AML-193 (cell line): ENCODE measurements at regions not wholly inside any gene's neighbourhood (a gene's known extent, or its start where the extent isn't known, plus 50 kb on each side); places are given as distances from the start of the nearest gene placed in this dataset.

Experiments
- DNase-seq, 2 experiments: peaks; one replicate each; lab custom pipeline; 2025; lab: John Stamatoyannopoulos, UW

DNA sequence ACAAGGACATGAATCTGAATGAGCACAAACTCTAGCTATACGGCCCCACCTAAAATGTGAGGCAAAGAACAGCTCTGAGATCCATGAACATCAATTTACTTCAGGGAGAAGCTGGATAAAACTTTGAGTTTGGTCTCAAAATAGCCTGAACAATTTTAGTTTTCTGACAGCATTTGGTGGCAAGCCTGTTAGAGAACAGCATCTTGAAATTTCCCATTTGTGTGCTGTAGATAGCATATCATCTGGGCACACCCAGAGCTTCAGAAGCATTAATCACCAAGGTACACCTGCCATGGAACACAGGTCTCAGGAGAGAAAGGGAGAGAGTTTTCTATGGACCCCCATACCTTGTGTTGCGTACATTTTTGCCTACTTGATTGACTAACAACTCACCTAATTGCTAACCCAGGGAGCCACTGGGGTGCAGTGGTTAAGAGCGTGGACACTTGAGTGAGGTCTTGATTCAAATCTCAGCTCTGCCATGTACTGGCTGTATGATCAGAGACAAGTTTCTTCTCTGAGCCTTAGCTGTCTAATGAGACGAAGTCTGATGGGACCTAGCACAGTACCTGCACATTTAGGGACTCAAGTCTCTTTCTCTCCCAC lies 264.9 kb downstream of the PIK3R1 start:
- no peak for DNase-seq

DNA sequence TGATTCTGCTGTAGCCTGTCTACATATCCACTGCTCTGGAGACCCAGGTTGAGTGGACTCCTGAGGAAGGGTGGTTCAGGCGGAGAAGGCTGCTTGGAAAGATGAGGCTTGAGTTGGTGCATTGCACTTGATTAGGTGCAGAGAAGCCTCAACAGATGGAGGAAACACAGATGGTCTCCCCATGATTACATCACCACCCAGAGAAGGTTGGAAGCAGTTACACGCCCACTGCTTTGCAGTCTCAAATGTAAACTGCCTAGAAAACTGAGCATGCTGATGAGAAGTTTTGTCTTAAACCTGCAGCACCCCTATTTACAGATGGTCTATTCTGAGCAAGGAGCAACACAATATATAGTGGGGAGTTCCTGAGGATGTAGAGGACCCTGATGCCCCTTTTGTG lies 266.6 kb downstream of the PIK3R1 start:
- no peak for DNase-seq

DNA sequence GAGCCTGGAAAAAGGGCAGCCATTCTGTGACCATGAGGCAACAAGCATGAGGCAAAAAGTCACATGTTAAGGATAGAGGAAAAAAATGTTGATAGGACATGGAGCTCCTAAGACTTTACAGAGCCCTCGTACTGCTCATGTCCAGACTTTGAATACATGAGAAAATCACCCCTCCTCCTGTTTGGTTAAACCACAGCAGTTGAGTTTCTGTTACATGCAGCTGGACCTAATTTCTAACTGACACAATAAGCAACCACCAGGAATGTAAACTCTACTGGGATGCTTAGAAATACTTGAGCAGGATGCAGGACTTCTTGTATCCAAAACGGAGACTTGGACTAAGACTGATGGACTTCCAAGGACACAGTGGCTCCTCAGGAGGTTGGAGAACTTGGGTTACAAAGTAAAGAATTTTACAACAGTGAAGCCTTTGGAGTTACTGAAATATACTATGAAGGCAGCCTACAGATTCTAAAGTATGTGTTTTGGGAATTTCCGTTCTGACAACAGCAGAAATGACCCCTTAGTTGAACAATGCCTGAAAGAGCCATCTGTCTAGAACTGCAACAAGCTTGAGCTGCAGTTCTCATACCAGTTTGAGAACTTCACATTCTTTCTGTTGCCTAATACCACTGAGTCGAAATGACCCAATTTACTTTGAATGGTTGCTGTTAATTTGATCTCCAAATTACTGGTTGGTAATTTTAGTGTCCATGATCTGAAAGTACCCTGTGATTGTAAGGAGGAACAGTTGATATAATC lies 268.9 kb downstream of the PIK3R1 start:
- no peak for DNase-seq

DNA sequence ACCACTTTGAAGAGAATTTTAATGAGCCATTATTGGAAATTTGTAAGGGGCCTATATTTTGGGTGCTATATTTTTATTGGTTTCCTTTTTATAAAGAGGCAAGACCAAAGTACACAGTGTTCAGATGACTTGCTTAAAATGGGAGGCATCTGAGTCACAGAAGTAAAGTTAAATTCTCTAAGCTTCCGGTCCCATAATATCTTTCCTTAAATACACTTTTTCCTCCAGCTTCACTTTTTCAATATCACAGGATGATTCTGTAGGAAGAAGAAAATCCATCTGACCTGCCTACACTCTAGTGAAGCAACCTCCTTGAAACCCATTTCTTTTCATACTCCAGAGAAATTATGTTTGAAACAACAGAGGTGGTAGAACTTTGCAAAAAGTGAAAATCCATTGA lies 274.0 kb downstream of the PIK3R1 start:
- no peak for DNase-seq

DNA sequence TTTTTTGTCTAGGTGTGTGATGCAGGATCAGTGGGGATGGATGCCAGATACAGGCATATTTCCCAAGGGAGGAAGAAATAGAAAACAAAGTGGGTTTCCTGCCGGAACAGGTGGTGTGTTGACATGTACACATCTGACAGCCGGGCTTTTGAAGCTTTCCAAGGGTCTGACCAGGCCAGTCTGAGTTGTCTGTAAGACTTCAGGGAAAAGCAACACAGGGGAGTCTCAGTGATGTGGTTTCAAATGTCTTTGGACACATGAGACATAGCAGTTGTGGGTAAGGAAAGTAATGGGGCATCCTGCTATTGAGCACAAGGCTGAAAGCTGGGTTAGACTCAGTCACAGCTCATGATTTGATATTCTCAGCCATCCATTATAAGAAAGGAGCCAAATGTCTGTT lies 274.9 kb downstream of the PIK3R1 start:
- no peak for DNase-seq

DNA sequence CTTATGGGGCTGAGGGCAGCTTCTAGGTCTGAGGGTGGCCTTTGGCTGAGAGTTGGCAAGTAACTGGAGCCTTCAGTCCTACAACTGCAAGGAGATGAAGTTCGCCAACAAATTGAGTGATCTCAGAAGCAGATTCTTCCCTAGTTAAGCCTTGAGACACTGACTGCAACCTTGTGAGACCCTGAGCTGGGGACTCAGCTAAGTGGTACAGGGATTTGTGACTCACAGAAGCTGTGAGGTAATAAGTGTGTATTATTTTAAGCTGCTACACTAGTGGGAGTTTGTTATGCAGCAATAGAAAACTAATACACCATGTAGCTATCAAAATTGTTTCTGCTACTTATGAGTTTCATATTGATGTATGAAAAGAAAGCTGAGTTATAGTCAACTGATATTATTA lies 279.2 kb downstream of the PIK3R1 start:
- no peak for DNase-seq

DNA sequence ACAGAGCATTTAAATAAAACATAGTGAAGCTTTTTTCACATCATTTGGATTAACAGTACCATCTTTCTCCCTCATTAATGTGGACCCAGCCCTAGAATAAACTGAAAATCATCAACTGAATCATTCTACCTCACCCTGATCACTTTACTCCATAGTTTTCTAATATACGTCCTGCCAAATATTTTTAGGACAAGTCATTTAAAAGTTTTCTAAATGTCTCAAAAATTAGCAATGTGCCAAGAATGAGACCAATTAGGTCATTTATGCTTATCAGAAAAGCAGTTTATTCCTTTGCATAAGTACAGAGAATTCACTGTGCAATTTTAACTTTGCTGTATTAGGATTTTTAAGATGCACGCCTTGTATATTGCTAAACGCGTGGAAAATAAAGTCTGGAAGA lies 284.4 kb downstream of the PIK3R1 start:
- DNase-seq: no peak

DNA sequence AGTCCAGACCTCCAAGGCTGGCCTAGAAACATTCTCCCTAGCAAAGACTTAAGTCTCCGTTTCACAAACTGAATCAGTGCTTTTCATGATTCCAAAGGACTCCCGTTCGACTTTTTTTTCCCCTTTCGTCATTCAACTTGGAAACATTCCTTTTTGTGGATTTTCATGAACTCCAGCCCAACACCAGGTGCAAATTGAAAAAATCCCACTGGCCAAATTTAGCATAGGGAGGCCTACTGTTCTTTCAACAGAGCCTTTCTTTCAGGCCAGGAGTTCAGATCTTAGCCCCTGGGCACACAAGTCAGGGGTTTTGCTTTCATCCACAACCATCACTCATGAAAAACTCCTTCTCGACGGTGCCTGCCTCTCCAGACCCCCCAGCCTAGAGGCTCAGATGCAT lies 285.3 kb downstream of the PIK3R1 start:
- no peak for DNase-seq

DNA sequence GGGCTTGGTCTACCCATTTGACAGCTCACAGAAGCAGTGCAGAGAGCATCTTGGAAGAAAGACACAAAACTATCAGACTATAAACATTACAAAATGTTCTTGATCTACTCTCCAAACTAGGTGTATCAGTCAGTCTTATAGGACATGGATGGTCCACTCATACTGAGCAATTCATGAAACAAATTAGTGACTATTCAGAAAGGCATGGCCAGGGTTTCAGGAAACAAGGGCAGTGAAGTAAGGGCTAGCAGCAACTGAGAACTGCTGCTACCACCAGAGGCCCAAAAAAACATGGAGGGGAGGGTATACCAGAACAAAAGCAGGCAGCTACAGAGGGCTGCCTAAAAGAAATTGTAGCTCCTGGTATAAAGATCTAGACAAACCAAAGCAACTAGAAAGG lies 287.0 kb downstream of the PIK3R1 start:
- DNase-seq: no peak

DNA sequence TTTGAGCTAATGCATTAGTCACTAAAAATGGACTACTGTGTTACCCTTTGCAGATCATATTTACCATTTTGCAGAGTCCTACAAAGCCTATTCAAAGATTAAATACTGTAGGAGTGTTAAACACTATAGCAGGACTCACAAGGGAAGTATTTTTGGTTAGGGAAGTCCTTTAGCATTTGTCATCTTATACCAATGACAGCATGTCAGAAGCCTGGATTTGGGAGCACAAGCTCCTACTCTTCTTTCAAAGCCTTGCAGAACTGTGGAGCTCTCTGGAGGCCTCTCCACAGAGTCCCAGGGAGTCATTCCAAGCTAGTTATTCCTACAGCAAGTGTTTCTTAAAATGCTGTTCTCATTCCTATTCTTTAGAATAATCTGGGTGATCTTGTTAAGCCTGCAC lies 288.8 kb downstream of the PIK3R1 start:
- DNase-seq: no peak

DNA sequence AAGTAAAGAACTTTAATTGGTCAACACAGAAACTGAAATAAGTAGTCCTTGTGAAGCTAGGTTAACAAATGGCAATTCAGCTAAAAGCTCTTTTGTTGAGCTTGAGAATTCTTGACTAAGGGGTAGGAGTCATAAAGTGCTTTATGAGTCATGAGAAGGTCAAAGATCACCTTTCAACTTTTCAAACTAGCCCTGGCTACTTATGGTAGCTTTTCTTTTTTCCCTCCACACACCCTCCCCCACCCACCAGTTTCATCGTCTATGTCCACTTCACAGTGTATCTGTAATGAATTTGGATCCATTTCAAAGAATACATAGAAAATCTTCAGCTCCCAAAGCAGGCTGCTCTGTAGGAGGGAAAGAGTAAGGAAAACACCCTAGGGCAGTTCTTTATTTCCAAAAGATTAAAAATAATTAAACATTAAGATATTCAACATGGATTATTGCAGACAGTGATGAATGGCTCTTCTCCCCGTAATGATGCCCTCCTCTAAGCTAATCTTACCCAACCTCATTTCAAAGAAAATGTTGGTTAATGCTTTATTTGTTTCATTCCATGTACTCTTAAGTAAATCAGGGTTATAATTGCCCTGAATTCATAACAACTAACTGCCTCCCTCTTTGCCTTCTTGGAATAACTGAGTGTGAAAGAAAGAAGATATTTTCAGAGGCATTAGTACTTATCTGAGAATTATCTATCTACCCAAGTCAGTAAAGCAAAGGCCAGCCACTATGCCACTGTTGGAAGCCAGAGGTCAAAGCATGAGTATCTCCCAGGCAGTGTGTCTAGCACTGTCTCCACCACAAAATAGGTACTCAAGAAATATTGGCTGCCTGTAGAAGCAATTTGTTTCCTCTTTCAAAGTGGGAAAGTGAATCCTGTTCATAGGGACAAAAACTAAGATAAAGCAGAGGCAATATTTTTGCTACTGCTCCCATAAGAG lies 290.6 kb downstream of the PIK3R1 start:
- no peak for DNase-seq

DNA sequence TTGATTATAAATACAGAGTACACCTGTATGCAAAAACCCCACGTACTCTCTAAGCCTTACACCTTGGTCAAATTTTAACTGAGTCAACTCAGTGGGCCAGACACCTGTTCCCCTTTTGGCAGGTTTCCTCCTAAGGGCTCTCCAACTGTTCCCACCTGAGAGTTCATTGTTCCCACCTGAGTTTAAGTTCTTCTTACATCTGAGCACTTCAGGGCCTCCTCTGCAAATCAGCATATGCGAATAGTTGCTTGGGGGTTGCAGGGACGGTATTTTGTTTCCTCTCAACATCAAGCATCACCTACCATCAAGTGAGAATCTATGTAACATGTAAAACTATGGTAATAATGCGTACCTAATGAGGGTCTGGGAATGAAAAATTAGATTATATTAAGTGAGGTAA lies 300.0 kb downstream of the PIK3R1 start:
- no peak for DNase-seq

DNA sequence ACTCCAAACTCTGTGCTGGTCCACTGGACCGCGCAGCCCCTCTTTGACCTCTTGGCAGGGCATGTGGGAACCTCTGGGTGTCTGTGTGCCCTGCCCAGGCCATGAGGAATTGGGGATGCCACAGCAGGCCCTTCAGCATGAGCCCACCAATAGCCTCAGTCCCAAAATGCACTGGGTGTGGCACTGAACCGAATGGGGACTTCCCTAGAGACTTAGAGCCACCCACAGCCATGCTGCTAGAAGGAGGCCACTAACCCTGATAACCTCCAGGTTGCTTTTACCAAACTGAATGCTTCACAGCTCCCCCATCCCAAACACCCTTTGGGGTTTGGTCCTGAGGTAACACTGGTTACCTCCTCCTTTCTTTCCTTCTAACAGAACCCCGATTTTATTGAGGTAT lies 302.7 kb downstream of the PIK3R1 start:
- no peak for DNase-seq

DNA sequence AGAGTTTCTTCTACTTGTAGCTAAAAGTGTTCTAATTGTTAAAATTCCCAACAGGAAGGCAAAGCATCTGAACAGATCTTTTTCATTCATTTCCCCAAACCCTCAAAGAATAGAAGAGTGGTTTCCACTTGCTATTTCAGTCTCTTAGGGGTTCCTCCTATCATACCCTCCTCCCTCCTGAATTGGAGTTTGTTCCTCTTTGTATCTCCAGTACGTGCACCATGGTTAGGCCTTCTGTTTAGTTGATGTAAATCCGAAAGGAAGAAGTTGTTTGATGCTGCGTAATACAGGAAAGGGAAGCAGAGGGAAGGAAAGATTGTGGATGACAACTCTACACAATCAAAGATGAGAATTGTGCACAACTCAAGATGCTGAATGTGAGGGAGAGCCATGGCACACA lies 303.6 kb downstream of the PIK3R1 start:
- DNase-seq: no peak

DNA sequence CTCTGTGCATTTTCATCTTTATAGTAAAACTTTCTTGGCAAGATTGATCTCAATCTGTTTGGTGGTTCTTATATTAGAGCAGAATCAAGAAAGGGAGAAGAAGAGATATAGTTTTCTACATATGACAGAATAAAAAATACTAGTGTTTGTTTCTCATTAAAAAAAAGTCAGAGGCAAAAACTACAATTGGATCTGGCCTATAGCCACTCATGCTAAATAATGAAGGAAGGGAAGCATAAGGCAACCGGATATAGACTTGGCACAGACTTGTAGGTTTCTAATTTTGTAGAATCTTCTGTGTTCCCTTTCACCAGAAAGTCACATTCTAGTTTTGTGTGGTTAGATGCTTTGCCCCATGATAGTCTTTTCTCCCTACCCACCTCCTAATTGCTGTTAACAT lies 306.2 kb downstream of the PIK3R1 start:
- DNase-seq: no peak

DNA sequence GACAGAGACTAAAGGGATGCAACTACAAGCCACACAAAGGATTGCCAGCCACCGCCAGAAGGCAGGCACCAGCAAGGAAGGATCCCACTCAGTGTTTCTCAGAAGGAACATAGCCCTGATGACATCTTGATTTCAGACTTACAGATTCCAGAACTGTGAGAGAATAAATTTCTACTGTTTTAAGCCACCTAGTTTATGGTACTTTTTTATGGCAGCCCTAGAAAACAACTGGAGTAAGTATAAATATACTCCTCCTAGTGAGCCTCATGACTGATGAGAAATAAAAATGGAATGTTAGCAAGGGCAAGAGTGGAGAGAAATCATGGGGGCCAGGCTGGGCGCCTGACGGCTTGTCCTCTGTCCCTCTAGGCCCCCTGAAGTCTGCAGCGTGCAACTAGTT lies 307.3 kb downstream of the PIK3R1 start:
- DNase-seq: no peak

DNA sequence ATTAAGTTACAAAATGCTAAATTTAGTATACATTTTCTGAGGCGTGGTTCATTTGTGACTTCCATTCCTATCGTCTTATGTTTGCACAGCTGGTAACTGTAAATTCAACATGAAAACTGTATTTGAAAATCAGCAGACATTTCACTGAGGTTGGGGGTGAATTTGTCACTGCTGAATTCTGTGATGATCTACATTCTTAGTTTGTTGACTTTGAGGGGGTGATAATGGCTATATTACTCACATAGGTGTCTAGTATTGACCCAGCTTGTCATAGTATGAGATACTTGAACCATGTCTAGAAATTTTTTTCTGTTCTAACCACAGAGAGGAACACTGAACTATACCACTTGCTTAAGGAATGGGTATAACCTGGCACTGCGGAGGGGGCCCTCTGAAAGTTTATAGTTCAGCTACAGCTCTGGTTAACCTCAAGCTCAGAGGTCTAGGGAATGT lies 313.3 kb downstream of the PIK3R1 start:
- DNase-seq: no peak

DNA sequence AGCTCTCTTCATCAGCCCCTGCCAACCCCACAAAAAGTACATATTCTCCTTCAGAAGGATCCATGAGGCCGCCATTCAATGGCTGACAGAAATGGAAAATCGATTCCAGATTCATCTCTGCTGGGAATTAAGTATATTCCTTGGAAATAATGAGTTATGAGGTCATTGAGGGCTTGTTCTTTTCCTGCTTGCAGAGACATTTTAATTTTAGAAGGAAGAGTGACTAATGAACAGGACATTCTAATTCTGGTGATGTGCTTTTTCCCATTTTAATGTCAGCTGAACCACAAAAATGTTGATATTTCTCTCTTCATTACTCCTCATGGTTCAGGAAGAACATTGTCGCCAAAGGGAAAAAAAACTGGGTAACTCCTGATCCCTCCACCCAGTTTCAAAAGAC lies 314.0 kb downstream of the PIK3R1 start:
- no peak for DNase-seq

DNA sequence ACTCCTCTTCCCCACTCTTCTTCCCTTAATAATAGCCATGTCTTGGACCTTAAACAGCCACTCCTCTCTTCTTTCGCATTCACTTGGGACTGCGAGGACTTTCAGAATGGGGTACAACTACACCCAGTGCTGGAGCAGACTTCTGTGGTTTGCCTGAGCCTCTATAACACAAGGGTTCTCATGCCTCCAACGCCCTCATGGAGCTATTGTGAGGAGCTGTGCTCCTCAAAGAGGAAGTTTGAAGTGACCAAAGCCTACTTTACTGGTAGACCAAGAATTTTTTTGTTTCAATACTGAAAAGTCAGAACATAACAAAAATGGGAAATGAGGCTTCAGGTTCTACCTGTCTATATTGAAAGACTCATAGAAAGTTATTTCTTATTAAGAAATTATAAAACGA lies 316.4 kb downstream of the PIK3R1 start:
- no peak for DNase-seq

DNA sequence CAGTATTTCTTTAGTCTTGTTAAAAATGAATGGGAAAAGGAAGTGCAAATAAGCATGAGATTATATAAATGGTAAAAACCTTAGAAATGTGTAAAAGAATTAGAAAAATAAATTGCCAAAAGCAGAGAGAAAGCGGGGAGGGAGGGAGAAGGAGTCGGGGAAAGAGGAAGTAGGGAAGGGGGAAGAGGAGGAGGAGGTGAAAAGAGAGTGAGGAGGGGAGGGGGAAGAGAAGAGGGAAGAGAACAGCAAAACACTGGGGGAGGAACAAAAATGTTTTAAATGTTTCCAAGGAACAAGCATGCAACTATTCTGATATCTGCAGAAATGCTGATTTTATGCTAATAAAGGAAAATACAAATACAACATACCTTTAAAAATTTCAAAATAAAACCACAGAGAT lies 317.5 kb downstream of the PIK3R1 start:
- DNase-seq: no peak

DNA sequence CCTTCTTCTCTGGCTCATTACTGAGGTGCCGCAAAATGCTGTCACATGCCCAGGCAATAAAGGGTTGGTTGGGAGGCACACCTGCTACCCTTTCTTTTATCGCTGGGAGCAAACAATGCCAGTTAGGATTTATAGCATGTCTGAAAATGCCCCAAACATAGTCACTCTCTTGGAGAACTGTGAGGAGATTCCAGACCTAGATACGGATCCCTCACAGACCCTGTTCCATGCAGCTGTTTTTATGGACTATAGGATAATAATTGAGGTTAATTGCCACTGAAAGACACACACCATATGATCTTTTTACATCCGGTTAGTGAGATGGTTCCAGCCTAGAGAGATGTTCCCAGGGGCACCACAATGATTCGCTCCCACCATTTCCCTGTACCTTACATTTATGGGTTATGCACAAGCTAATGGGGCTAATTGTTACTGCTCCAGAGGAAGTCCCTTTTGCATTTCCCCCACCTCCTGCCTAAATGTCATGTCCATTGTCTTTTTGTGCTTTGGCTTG lies 318.1 kb downstream of the PIK3R1 start:
- DNase-seq: no peak

DNA sequence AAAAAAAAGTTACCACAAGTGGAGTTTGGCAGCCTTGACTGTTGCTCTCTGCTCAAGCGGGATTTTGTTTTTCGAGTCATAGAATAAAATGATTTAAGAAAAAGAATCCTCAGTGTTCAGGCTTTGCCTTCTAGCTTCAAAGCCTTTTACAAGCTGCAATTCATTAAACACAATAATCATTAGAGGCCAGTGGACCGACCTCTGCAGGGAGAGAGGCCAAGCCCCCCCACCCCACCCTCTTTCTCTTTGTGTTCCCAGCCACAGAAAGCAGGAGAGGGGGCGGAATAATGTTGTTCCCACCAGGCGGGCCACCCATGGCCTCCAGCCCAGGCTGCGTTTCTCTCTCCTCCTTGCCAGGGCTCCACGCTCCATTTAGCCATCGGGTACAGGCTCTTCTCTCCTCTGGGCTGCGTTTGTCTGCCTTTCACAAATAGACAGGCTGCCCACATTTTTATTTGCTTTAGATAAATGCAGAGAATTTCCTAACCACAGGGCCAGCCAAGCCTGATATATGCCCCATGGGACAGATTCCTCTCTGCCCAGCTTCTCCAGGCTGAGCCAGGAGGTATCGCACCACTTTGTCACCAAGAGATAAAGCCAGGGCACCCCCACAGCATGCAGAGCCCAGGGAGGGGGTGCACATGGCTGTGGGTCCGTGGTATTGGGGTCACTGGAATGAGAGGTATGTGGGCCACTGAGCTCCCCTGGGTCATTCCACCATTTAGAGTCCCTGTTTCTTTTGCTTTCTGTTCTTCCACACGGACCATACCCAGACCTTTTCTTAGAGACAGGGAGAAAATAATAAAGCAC lies 318.8 kb downstream of the PIK3R1 start:
- DNase-seq: no peak
